ENCODE measurements at regions not wholly inside any gene's neighbourhood (a gene's known extent, or its start where the extent isn't known, plus 50 kb on each side); places are given as distances from the start of the nearest gene placed in this dataset.
"Not testable (repeated sequence)": the region's sequence is repeated elsewhere in the genome, so short reads cannot be mapped to it uniquely, and the experiment has no call there.

GRCh38 chr12:20000229-20000849 is 368.0 kb upstream of the PDE3A start:
- DNase-seq = no peak

GRCh38 chr12:20003252-20003651 is 365.1 kb upstream of the PDE3A start:
- no peak for DNase-seq

- no peak for DNase-seq
These were observed 363.4 kb upstream of the PDE3A start for GRCh38 chr12:20004952-20005351.

GRCh38 chr12:20006871-20007730 is 361.2 kb upstream of the PDE3A start:
- no peak for DNase-seq

- DNase-seq = not testable (repeated sequence)
These were observed 358.4 kb upstream of the PDE3A start for GRCh38 chr12:20009965-20010364.

GRCh38 chr12:20011200-20011599 is 357.1 kb upstream of the PDE3A start:
- DNase-seq = no peak

GRCh38 chr12:20017802-20018201 is 350.5 kb upstream of the PDE3A start:
- DNase-seq = no peak

GRCh38 chr12:20018406-20018805 is 349.9 kb upstream of the PDE3A start:
- DNase-seq = no peak

GRCh38 chr12:20024194-20024593 is 344.1 kb upstream of the PDE3A start:
- no peak for DNase-seq

GRCh38 chr12:20028033-20028432 is 340.3 kb upstream of the PDE3A start:
- DNase-seq = no peak

- no peak for DNase-seq
These were observed 337.5 kb upstream of the PDE3A start for GRCh38 chr12:20030826-20031225.

GRCh38 chr12:20039562-20039961 is 328.8 kb upstream of the PDE3A start:
- DNase-seq = no peak

- DNase-seq = no peak
These were observed 328.2 kb upstream of the PDE3A start for GRCh38 chr12:20040184-20040583.

- no peak for DNase-seq
These were observed 327.5 kb upstream of the PDE3A start for GRCh38 chr12:20040831-20041230.

GRCh38 chr12:20044351-20044750 is 324.0 kb upstream of the PDE3A start:
- DNase-seq = no peak

- no peak for DNase-seq
These were observed 323.5 kb upstream of the PDE3A start for GRCh38 chr12:20044846-20045245.

- no peak for DNase-seq
These were observed 320.4 kb upstream of the PDE3A start for GRCh38 chr12:20047901-20048300.

GRCh38 chr12:20050221-20050620 is 318.1 kb upstream of the PDE3A start:
- no peak for DNase-seq

- no peak for DNase-seq
These were observed 314.6 kb upstream of the PDE3A start for GRCh38 chr12:20053782-20054181.

GRCh38 chr12:20055856-20056255 is 312.5 kb upstream of the PDE3A start:
- no peak for DNase-seq

GRCh38 chr12:20057398-20057797 is 310.9 kb upstream of the PDE3A start:
- no peak for DNase-seq

GRCh38 chr12:20063116-20063515 is 305.2 kb upstream of the PDE3A start:
- no peak for DNase-seq

- no peak for DNase-seq
These were observed 290.7 kb upstream of the PDE3A start for GRCh38 chr12:20077618-20078017.

GRCh38 chr12:20089077-20089476 is 279.3 kb upstream of the PDE3A start:
- DNase-seq = no peak
